DMS153 treated with DMSO at 0.1 percent for 48 hours (cell line): ENCODE measurements at regions not wholly inside any gene's neighbourhood (a gene's known extent, or its start where the extent isn't known, plus 50 kb on each side); places are given as distances from the start of the nearest gene placed in this dataset.

ENCODE experiments used
- DNase-seq: peaks from one replicate; lab custom pipeline; 2025; ENCODE audit not compliant: unreplicated experiment; lab: John Stamatoyannopoulos, UW

DNA sequence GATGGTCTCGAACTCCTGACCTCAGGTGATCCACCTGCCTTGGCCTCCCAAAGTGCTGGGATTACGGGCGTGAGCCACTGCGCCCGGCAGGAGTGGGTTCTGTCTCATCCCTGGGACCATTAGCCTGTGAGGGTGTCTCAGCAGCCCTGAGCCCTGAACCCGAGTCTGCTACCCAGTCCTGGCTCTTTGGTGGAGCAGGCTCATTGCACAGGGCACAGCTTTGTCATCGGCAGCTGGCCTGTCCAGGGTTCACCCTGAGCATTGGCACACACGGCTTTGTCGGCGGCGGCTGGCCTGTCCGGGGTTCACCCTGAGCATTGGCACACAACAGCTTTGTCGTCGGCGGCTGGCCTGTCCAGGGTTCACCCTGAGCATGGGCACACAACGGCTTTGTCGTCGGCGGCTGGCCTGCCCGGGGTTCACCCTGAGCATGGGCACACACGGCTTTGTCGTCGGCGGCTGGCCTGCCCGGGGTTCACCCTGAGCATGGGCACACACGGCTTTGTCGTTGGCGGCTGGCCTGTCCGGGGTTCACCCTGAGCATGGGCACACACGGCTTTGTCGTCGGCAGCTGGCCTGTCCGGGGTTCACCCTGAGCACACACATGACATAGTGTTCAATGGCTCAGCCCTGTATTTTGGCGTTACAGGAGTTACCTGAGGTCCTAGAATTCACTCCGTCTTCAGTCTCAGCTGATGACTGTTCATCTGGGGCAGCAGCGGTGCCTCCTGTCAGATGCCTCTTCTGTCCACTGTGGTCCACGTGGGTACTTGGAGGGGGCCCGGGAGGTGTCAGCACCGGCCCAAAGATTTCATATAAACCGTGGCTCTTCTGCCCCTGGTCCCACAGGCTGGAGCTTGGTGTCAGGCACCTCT is 1082.5 kb downstream of the BRD1 start:
- no peak for DNase-seq

DNA sequence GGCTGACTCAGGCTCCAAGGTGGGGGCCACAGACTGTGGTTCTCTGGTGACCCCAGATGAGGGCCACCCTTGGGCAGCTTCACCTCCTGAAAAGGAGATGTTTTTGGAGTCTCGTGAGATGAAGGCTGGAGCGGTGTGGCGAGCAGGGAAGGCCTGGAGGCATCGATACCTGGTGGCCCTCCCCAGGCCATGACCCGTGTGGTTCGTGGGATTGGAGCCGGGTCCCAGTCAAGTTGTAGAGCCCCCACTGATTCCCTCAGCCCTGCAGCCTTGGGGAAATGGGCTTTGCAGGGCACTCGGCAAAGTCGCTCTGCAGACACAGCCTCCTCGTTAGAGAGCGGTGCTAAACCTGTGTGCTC is 1083.4 kb downstream of the BRD1 start:
- no peak for DNase-seq

DNA sequence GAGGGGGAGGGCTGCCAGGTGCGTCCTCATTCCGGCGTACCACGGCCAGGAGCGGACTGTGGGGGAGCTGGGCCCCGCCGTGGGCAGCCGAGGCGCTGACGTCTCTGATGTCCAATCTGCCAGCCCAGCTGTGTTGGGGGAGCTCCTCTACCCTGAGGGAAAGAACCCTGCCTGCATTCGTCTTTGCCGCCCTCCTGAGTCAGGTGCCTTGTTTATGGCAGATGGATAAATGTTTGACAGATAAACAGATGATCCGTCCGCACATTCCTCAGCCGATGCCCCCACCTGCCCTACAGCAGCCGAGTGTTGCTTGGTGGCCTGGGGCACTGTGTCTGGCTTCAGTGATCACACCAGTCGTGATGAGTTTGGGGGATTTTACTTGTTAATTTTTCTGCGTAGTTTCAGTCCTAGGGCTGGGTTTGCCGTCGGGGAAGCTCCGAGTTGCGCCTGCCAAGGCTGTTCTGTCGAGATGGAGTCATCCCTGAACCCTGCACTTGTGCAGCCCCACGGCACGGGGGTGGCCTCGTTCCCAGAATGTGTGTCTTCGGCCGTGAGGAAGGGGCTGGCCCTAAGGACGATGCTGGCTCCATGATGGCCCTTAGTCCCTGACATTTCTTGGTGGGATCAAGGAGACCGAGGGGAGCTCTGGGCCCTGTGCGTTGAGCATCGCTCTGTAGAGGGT is 1083.9 kb downstream of the BRD1 start:
- no peak for DNase-seq

GRCh38 chr22:48742556-48743343 is 1084.9 kb downstream of the BRD1 start:
- DNase-seq: no peak

DNA sequence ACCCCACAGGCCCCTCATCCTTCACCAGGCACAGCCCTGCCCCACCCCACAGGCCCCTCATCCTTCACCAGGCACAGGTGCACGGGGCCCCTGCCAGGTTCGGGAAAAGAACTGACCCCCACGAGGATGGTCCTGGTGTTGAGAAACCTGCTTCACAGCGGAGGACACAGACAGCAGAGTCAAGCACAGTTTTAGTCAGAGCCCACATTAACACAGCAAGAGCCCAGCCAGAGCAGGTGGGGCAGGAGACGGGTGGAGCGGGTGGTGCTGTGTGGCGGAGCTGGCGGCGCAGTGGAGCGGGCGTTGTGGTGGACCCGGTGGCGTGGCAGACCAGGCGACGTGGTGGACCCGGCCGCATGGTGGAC is 1085.5 kb downstream of the BRD1 start:
- DNase-seq: no peak

DNA sequence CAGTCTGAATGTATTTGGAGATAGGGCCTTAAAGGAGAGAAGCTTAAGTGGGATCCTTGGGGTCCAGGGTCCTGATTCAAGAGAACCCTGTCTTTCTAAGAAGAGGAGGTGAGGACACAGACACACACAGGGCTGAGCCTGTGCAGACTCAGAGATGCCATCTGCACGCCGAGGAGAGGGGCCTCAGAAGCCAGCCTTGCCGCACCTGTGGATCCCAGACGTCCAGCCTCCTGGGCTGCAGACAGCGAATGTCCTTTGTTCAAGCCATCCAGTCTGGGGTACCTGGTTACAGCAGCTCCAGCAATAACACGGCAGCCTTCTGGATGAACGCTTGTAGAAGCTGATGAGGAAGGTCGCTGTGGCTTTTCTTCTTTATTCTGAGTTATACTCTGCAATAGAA is 1086.1 kb downstream of the BRD1 start:
- no peak for DNase-seq

GRCh38 chr22:48740731-48741405 is 1086.8 kb downstream of the BRD1 start:
- no peak for DNase-seq

DNA sequence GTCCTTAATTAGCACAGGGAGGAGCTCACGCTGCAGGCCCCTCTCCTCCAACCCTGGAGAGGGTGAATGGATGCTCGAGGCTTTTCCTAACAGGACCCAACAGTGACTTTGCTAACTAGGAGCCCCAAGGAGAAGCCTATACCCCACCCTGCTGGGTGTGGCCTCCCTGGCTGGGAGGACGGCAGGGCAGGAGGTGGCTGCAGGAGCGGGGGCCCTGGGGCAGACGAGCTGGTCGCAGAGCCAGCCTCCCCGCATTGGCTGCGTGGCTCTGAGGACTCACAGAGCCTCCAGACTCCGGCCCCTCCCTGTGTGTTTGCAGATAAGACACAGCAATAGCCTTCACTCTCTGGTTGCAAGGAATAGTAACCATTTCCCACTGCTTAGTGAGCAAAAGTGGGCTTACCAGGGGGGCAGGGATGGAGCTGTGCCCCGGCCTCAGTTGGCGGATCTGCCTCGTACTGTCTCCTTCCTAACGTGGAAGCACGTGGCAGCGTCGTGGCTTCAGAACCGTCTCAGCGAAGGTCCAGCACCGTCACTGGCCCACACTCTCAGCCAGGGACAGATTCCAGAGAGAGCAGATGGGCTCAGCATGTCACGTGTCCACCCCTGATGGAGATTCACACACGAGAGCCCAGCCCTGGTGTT is 1087.5 kb downstream of the BRD1 start:
- DNase-seq: no peak

DNA sequence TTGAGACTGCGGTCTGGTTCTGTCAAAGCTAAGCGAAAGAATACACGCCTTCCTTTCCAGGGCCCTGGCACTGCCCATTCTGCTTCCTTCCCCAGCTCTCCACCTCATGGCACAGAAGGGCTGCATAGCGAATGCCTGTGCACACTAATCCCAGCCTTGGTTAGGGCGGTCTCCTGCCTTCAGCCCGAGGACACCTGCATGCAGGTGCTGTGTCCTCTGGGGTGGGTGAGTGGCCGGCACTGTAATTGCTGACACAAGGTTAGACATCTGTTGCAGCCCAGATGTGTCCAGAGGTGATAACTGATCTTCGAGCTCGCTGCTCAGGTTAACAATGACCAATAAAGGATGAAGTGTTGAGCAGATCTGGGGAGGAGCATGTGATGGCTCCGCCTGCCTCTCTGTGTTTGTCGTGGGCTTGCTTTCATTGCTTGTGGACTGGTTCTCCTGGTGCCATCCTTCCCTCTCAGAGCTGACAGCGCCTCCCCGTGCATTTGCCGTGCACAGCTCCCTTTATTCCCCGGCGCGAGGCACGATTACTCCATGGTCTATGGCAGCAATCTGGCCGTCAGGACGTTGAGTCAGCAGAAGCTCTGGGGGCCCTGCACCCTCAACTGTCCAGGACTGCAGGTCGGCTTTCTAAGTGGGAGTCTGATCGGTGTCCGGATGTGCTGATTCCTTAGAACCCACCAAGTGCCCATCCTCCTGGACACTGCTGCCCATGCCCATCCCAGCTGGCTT is 1088.2 kb downstream of the BRD1 start:
- no peak for DNase-seq

GRCh38 chr22:48738204-48738980 is 1089.3 kb downstream of the BRD1 start:
- DNase-seq: no peak

DNA sequence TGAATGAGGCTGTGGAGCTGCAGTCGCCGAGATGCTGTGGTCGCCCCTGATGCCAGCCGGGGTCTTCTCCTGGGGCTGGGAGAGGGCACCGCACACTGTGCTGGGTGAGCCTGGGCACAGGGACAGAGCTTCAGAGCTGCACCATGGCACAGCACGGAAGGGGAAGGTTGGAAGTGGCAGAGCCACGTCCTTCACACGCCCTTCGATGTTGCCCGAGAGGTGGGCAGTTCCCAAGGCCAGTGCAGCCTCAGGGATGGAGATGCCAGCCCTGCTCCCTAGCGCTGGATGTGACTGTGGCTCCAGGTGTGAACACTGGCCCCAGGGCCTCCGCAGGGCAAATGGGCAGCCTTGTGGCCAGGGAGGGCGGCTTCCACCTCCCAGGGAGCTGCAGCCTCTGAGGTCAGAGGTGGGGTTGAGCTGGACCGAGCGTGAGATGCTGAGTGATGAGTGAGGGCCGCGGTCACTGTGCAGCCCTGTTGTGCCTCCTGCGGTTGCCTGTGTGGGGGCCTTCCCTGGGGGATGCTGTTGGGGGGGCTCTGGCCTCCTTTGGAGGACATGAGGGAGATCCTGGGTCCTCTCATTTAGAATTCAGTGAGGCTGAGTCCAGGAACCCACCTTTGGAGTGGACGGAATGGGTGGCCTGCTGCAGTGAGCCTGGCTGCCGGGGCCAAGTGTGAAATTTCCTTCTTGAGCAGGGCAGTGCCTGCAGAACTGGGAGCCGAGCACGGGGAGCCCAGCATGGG is 1090.0 kb downstream of the BRD1 start:
- DNase-seq: no peak

GRCh38 chr22:48736593-48737460 is 1090.8 kb downstream of the BRD1 start:
- no peak for DNase-seq

DNA sequence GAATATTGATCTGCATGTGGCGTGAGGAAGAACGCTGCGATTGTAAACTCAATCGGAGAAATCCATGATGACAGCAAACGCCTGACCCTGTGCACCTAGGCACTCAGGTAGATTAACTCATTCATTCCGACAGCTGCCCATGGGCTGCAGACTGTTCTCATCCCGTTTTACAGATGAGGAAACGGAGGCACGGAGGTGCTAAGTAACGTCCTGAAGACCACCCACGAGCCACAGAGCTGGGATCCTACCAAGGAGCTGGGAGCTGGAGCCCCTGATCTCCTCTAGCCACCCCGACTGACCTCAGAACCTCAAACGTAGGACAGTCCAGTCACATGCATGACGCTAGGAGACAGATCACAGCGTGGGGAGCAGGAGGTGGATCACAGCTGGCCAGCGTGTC is 1092.7 kb downstream of the BRD1 start:
- DNase-seq: no peak

DNA sequence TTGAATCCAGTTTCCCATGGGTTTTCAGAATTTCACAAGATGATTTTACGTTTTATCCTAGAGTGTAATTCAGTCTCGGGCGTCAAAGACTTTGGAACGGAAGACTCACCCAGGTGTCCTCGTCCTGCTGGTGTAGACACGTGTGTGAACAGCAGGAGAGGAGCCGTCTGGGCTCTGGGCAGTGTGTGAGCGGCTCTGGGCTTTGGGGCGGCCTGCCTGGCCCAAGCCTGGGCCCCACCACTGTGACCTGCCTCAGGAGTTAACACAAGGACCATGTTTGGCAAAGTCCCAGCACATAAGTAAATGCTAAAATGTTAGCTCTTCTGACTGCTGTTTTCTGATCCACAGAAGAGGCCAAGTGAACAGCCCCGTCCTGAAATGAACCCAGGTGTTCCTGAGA is 1093.3 kb downstream of the BRD1 start:
- no peak for DNase-seq

- DNase-seq: no peak
Observed at GRCh38 chr22:48729499-48730171, 1098.0 kb downstream of the BRD1 start.

DNA sequence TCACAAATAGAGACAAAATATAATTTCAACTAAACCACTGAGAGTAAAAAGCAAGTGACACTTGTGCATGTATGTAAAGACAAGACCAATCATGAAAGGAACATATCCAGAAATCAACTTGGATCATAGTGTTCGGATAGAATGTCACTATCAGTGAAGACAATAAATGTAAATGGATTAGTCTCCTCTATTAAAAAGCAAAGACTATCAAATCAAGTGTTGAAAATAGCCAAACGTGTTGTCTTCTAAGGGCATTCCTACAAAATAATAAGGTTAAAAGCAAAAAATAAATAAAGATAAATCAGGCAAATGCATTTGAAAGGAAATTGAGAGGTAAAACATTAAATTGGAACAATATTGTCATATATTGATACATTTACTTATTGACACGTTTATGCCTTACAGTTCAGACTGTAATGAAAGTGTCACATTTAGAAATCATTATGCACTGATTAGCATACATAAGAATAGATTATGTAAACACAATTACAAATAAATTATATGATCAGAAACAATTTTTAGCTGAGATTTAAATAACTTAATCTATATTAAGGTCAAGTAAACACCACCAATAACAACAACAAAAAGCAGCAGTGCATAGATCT is 1100.1 kb downstream of the BRD1 start:
- DNase-seq: no peak

DNA sequence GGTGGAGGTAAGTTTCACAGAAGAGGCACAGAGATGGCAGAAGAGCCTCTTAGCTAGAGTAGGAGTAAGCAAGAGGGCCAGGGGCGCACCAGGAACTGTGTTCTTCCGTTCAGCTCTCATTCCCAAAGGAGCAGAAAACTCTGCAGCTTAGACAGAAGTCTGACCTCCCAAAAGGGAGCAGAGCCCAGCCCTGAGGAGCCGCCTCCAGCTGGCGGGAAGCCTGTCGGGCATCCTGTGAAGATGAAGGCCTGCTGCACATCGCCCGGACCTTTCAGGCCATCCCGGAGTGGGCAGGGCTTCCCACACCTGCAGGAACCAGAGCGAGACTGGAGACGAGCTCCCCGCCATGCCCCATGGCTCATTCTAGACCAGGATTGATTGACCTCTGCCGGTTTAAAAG is 1102.8 kb downstream of the BRD1 start:
- DNase-seq: no peak
